Esophagus (tissue), 2 donors: ENCODE measurements at regions not wholly inside any gene's neighbourhood (a gene's known extent, or its start where the extent isn't known, plus 50 kb on each side); places are given as distances from the start of the nearest gene placed in this dataset.

Experiments used
- H3K27ac ChIP-seq, 2 donors: one replicate each; pipeline ENCODE4 v1.5.1; 2013; ENCODE audit warnings: low read depth in 2 of 2, mild to moderate bottlenecking in 2 of 2, inconsistent platforms in 1 of 2, low read length in 1 of 2, moderate library complexity in 1 of 2
- H3K27me3 ChIP-seq, 2 donors: one replicate each; pipeline ENCODE4 v1.6.1; 2013; ENCODE audit warnings: low read length in 2 of 2, control low read depth in 1 of 2, mild to moderate bottlenecking in 1 of 2; ENCODE audit not compliant: insufficient read depth in 2 of 2, control insufficient read depth in 1 of 2
- H3K36me3 ChIP-seq, 2 donors: one replicate each; pipeline ENCODE4 v1.6.1; 2013; ENCODE audit warnings: low read length in 1 of 2; ENCODE audit not compliant: control insufficient read depth in 2 of 2, insufficient read depth in 2 of 2
- H3K4me1 ChIP-seq, 2 donors: one replicate each; pipeline ENCODE4 v1.6.1; 2013; ENCODE audit warnings: low read length in 1 of 2; ENCODE audit not compliant: control insufficient read depth in 2 of 2, insufficient read depth in 2 of 2
- H3K4me3 ChIP-seq, 2 donors: one replicate each; pipeline ENCODE4 v1.5.1; 2013; ENCODE audit warnings: low read length in 2 of 2, mild to moderate bottlenecking in 2 of 2, low read depth in 1 of 2, moderate library complexity in 1 of 2
- H3K9me3 ChIP-seq, 2 donors: one replicate each; pipeline ENCODE4 v1.6.1; 2013; ENCODE audit warnings: mild to moderate bottlenecking in 2 of 2, low read depth in 1 of 2, low read length in 1 of 2, moderate library complexity in 1 of 2; ENCODE audit not compliant: control insufficient read depth in 2 of 2, insufficient read depth in 1 of 2
- WGBS, 2 donors: extraction: QIAGEN DNeasy Blood & Tissue Kit; methylation state at CpG; one replicate each; pipeline ENCODE4 v1.1.7; 2013; 5-methylcytosine and 5-hydroxymethylcytosine counted together
- donor health status: healthy with polysubstance abuse.
- donor health status: Bipolar disorder and iron deficiency.

GRCh38 chr9:84145031-84145430 is 164.4 kb downstream of the RMI1 start:
- Histone ChIP-seq H3K27ac (no peak overlapping the region), H3K4me3 (no peak overlapping the region), H3K9me3 (no peaks in the 10 kb centered on the region), H3K27me3 (no peaks in the 10 kb centered on the region), H3K36me3 (no peaks in the 10 kb centered on the region), H3K4me1 (peaks cover 0 to 5% of the 10 kb centered on the region in 2 donors)
- WGBS, 2 donors = 64 to 65% methylated on average over 3 of the region's 3 CpGs

DNA sequence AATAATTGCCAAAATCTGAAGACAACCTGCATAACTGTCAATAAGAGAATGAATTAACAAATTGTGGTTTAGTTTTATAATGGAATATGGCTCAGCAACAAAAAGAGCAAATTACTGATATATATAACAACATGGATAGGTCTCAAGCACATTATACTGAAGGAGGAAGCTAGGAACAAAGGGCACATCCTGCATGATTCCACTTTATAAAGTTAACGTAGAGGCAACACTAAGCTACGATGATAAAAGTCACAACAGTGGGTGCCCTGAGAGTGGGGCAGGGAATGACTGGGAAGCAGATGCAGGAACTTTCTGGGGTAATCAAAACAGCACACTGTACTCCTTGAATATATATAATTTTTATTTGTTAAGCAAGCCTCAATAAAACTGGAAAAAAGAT is 165.2 kb downstream of the RMI1 start:
- no peaks in the 10 kb centered on the region for H3K9me3 ChIP-seq
- no peak overlapping the region for H3K27ac ChIP-seq
- WGBS, 2 donors = 69 to 91% methylated on average over 2 of the region's 2 CpGs
- H3K4me1 ChIP-seq = no peaks in the 10 kb centered on the region
- no peak overlapping the region for H3K4me3 ChIP-seq
- H3K36me3 ChIP-seq = no peaks in the 10 kb centered on the region
- no peaks in the 10 kb centered on the region for H3K27me3 ChIP-seq

DNA sequence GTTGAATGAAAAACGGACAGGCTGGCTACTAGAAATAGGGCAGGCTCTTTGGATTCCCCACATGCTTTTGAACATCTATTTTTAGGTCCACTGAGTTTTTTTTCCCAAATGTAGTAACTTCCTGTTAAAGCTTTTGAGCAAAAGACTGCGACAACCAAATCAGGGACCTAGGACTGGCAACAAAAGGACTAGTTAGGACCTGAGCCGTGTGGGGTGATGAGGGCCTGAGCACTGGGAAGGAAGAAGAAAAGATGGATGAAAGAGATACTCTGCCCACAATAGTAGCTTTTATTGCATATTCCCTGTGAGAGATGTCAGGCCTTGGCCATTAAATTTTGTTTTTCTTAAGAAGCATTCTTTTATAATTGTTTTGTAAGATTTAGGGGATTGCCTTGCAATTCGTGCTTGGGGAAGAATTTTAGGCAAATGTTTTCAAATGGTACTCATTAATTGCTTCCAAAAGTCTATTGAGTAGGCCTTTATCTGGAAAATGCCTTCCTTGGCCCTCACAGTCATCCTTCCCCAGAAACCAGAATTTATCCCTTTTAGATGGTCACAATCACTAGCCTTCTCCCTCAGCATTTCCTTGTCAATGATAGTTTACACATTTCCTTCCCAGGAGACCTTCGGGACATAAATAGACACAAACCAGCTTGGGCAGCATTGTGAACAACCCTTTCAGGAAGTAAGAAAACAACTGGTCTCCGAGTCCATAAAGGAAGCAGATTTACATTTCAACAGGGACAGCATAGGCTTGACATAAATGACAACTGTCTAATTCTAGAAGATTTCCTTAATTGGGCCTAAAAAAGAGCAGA is 166.5 kb downstream of the RMI1 start:
- Histone ChIP-seq H3K9me3 (no peaks in the 10 kb centered on the region), H3K27ac (no peak overlapping the region), H3K36me3 (no peaks in the 10 kb centered on the region), H3K4me1 (no peaks in the 10 kb centered on the region), H3K4me3 (no peak overlapping the region), H3K27me3 (no peaks in the 10 kb centered on the region)
- WGBS, 2 donors = 49 to 54% methylated on average over 6 of the region's 6 CpGs

- Histone ChIP-seq H3K9me3 (no peaks in the 10 kb centered on the region), H3K4me3 (no peak overlapping the region), H3K27me3 (no peaks in the 10 kb centered on the region), H3K4me1 (no peaks in the 10 kb centered on the region), H3K36me3 (no peaks in the 10 kb centered on the region), H3K27ac (no peak overlapping the region)
- 80 to 82% methylated on average over 5 of the region's 5 CpGs for WGBS, 2 donors
Measured at GRCh38 chr9:84151236-84151635, 170.6 kb downstream of the RMI1 start.

DNA sequence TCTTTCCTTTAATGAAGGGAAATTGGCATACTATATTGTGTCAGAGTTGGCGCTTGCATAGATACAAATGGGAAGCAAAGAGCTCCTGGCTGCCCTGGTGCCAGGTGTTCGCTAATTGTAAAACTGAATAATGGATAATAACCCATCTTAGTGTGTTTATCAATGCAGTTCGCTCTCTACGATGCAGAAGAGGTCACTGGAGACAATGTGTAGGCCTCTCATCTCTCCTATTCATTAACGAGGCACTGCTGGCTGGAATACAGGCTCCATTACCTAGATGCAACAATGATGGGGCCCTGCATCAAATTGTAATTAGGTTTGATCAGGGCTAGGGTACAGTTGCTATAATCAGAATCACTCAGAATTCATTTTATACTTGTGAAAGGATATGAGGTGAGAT is 171.0 kb downstream of the RMI1 start:
- H3K36me3 ChIP-seq = no peaks in the 10 kb centered on the region
- H3K4me1 ChIP-seq = no peaks in the 10 kb centered on the region
- WGBS, 2 donors = 87 to 90% methylated on average over 5 of the region's 5 CpGs
- no peaks in the 10 kb centered on the region for H3K9me3 ChIP-seq
- H3K27ac ChIP-seq = no peak overlapping the region
- H3K4me3 ChIP-seq = no peak overlapping the region
- H3K27me3 ChIP-seq = no peaks in the 10 kb centered on the region

- no peaks in the 10 kb centered on the region for H3K36me3 ChIP-seq
- no peak overlapping the region for H3K4me3 ChIP-seq
- WGBS, 2 donors = 60% methylated on average over 1 of the region's 1 CpG
- no peaks in the 10 kb centered on the region for H3K27me3 ChIP-seq
- H3K27ac ChIP-seq = no peak overlapping the region
- no peaks in the 10 kb centered on the region for H3K9me3 ChIP-seq
- no peaks in the 10 kb centered on the region for H3K4me1 ChIP-seq
Measured at GRCh38 chr9:84152204-84152603, 171.6 kb downstream of the RMI1 start.

GRCh38 chr9:84153885-84154284 is 173.3 kb downstream of the RMI1 start:
- no peaks in the 10 kb centered on the region for H3K27me3 ChIP-seq
- H3K4me3 ChIP-seq = no peak overlapping the region
- 44 to 95% methylated on average over 1 of the region's 1 CpG for WGBS, 2 donors
- no peaks in the 10 kb centered on the region for H3K4me1 ChIP-seq
- no peaks in the 10 kb centered on the region for H3K36me3 ChIP-seq
- no peaks in the 10 kb centered on the region for H3K9me3 ChIP-seq
- no peak overlapping the region for H3K27ac ChIP-seq

DNA sequence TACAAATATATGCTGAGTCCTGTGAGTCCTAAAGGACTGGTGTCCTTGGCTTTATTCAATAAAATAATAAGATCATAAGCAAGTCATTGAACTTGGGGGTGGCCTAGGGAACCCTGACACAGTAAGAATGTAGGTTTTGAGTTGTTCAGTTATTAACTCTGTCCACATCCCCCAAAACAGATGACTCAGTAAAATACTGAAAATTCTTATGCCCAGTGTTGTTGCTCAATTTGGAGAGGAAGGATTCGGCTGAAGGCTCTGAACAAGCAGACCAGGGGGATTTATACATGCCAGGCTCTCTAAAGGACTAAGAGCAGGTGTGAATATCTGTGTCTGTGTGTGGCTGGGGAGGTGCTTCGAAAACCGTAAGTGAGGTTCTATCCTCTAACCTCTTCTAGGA is 173.7 kb downstream of the RMI1 start:
- no peaks in the 10 kb centered on the region for H3K36me3 ChIP-seq
- H3K4me1 ChIP-seq = no peaks in the 10 kb centered on the region
- H3K9me3 ChIP-seq = no peaks in the 10 kb centered on the region
- WGBS, 2 donors = 88 to 93% methylated on average over 3 of the region's 3 CpGs
- no peak overlapping the region for H3K27ac ChIP-seq
- no peak overlapping the region for H3K4me3 ChIP-seq
- no peaks in the 10 kb centered on the region for H3K27me3 ChIP-seq

- no peaks in the 10 kb centered on the region for H3K27me3 ChIP-seq
- no peak overlapping the region for H3K27ac ChIP-seq
- H3K9me3 ChIP-seq = no peaks in the 10 kb centered on the region
- H3K4me1 ChIP-seq = peaks cover 0 to 4% of the 10 kb centered on the region in 2 donors
- WGBS, 2 donors = 45 to 62% methylated on average over 5 of the region's 5 CpGs
- H3K4me3 ChIP-seq = no peak overlapping the region
- H3K36me3 ChIP-seq = no peaks in the 10 kb centered on the region
Measured at GRCh38 chr9:84163052-84163650, 177.4 kb downstream of the SLC28A3 start.

GRCh38 chr9:84166891-84167290 is 173.7 kb downstream of the SLC28A3 start:
- Histone ChIP-seq H3K27me3 (no peaks in the 10 kb centered on the region), H3K27ac (no peak overlapping the region), H3K36me3 (no peaks in the 10 kb centered on the region), H3K9me3 (no peaks in the 10 kb centered on the region), H3K4me3 (no peak overlapping the region), H3K4me1 (peaks cover 3 to 4% of the 10 kb centered on the region in 2 donors)
- WGBS, 2 donors = 72 to 77% methylated on average over 13 of the region's 13 CpGs
